ENCODE measurements at regions not wholly inside any gene's neighbourhood (a gene's known extent, or its start where the extent isn't known, plus 50 kb on each side); places are given as distances from the start of the nearest gene placed in this dataset.
"Not testable (repeated sequence)": the region's sequence is repeated elsewhere in the genome, so short reads cannot be mapped to it uniquely, and the experiment has no call there.

- DNase-seq = no peak
Observed at GRCh38 chr18:9021458-9021857, 81.0 kb upstream of the NDUFV2 start.

DNA sequence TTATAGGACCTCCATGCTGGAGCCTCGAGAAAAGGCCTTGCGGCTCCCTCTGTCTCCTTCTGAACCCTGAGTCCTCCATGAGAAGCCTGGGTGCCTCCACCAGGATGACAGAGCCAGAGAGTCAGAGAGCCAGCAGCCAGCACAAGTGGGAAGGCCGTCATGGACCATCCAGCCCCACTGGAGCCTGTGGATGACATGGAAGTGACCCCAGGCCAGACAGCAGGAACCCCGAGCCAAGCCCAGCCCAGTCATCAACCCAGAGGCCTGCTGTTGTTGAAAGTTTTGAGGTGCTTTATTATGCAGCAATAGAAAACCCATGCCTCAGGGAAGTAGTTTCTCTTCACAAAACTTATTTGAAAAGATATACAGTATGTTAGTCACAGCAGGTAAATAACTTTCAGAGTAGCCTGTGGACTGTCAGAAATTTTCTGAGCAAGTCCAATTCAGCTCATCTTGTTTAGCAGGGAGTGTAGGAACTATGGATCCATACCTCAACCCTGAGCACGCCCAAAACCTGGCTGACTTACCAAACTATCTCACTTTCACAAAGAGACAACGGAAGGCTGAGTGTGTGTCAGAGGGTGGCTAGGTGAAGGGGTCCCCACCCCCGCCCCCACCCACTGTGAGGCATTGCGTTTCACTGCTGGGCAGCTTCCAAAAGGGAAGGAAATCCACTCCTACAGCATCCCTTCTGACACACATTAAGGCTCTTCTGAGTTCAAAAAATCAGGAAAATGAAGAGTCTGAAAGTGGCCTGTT is 79.9 kb upstream of the NDUFV2 start:
- DNase-seq = no peak

DNA sequence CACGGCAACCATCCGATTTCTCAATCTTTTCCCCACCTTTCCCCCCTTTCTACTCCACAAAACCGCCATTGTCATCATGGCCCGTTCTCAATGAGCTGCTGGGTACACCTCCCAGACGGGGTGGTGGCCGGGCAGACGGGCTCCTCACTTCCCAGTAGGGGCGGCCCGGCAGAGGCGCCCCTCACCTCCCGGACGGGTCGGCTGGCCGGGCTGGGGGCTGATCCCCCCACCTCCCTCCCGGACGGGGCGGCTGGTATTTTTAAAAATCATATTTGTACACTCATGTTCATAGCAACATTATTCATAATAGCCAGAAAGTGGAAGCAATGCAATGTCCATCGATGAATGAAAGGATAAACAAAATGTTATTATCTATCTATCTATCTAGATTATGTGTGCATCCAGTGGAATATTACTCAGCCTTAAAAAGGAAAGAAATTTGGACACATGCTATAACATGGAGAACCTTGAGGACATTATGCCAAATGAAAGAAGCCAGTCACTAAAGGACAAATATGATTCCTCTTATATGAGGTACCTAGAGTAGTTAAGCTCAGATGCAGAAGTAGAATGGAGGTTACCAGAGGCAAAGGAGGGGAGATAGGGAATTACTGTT is 78.4 kb upstream of the NDUFV2 start:
- DNase-seq = not testable (repeated sequence)

GRCh38 chr18:9025091-9025838 is 77.2 kb upstream of the NDUFV2 start:
- DNase-seq = no peak

- no peak for DNase-seq
Observed at GRCh38 chr18:9029131-9029530, 73.4 kb upstream of the NDUFV2 start.

- DNase-seq = no peak
Observed at GRCh38 chr18:9032519-9032918, 70.0 kb upstream of the NDUFV2 start.

- no peak for DNase-seq
Observed at GRCh38 chr18:9038277-9038871, 64.1 kb upstream of the NDUFV2 start.

- no peak for DNase-seq
Observed at GRCh38 chr18:9039441-9040071, 62.9 kb upstream of the NDUFV2 start.

DNA sequence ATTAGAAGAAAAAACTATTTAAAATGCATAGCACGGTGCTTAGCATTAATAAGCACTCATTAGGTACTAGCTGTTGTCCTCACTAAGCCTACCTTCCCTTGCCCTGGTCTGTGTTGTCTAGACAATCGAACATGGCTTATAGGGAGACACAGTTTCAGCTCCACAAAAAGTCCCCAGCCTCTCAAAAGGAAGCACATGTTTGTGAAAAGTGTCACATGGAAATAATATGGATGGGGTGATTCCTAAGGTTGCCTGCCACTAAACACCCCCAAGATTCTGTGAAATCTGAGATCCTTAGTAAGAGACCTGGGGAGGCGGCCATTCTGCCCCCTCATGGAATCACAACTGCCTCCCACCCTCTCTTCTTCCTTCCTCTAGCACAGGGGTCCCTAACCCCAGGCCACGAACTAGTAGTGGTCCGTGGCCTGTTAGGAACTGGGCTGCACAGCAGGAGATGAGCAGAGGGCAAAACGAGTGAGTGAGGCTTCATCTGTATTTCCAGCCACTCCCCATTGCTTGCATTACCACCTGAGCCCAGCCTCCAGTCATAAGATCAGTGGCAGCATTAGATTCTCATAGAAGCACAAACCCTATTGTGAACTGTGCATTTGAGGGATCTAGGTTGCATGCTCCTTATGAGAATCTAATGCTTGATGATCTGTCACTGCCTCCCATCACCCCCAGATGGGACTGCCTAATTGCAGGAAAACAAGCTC is 59.6 kb upstream of the NDUFV2 start:
- DNase-seq = no peak

DNA sequence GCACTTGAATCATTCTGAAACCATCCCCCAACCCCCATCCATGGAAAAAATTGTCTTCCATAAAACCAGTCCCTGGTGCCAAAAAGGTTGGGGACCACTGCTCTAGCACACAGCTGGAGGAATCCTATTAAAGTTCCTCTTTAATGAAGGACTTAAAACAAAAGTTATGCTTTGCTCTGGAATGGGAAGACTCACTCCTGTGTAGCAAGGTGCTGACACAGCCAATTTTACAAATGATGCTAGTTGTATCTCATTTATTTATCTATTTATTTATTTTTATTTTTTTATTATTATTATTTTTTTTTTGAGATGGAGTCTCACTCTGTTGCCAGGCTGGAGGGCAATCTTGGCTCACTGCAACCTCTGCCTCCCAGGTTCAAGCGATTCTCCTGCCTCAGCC is 58.9 kb upstream of the NDUFV2 start:
- no peak for DNase-seq

DNA sequence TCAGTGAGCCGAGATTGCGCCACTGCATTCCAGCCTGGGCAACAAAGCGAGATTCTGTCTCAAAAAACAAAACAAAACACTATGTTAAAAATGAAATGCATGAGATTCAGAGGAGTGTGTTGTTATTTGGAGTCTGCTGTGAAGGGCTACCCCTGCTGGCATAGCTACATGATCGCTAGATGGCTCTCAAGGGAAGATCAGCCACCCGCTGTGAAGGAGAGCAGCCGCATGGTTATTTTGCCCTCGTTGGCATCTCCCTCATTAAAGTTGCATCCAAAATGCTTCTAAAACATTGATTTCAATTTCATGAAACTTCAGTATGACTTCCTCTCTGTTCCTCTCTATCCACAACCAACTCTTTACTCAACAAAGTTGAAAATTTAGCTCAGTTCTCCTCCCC is 54.8 kb upstream of the NDUFV2 start:
- no peak for DNase-seq

DNA sequence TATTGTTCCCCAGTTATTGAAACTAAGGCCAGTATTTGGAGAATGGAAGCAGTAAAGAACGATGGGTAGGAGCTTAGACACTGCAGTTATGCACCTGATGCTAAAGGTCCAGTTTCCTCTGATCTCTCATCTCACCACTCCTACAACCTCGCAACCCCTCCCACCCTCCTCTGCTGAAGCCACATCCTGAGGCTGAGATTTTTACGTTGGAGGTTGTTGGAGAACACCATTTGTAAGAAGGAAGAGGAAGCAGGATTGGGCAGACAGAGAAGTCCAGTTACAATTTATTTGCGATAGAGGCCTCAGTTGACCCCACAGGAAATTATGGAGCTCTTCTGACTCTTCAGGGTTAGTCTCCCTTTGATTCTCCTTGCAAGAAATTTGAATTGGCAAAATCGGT is 54.3 kb upstream of the NDUFV2 start:
- no peak for DNase-seq

GRCh38 chr18:9048808-9049494 is 53.5 kb upstream of the NDUFV2 start:
- DNase-seq = no peak

GRCh38 chr18:9049495-9049809 is 53.0 kb upstream of the NDUFV2 start:
- no peak for DNase-seq

DNA sequence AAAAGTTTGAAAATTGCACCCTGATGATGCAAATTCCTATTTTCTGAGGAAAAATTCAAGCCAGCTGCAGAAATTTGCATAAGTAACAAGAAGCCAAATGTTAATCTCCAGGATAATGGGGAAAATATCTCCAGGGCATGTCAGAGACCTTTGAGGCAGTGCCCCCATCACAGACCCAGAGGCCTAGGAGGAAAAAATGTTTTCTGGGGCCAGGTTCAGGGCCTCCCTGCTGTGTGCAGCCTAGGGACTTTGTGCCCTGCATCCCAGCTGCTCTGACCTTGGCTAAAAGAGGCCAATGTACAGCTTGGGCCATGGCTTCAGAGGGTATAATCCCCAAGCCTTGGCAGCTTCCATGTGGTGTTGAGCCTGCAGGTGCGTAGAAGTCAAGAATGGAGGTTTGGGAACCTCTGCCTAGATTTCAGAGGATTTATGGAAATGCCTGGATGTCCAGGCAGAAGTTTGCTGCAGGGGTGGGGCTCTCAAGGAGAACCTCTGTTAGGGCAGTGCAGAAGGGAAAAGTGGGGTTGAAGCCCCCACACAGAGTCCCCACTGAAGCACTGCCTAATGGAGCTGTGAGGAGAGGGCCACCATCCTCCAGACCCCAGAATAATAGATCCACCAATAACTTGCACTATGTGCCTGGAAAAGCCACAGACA is 51.7 kb upstream of the NDUFV2 start:
- not testable (repeated sequence) for DNase-seq
